Stimulated activated CD8-positive, alpha-beta memory T cell treated with anti-CD3 and anti-CD28 coated beads, Interleukin-2, amount 100 ng/mL, for 48 hours (primary cell): ENCODE measurements at regions not wholly inside any gene's neighbourhood (a gene's known extent, or its start where the extent isn't known, plus 50 kb on each side); places are given as distances from the start of the nearest gene placed in this dataset.

ENCODE experiments used
- DNase-seq, 2 donors: peaks; one replicate each; pipeline ENCODE4 v3.0.0-alpha.2; 2020; ENCODE audit warnings: low read depth in 2 of 2

GRCh38 chr7:155202106-155202871 is 95.4 kb upstream of the INSIG1 start:
- no peak for DNase-seq

- DNase-seq, result no peak
These were observed 94.4 kb upstream of the INSIG1 start for GRCh38 chr7:155203059-155203881.

- DNase-seq, result no peak
These were observed 93.6 kb upstream of the INSIG1 start for GRCh38 chr7:155203882-155204691.

GRCh38 chr7:155204744-155205367 is 92.8 kb upstream of the INSIG1 start:
- no peak for DNase-seq

- DNase-seq, result peak; percentile 67 to 86
These were observed 92.0 kb upstream of the INSIG1 start for GRCh38 chr7:155205368-155206317.

GRCh38 chr7:155206318-155207020 is 91.2 kb upstream of the INSIG1 start:
- DNase-seq, result peak; percentile 40 to 61

- DNase-seq, result no peak
These were observed 90.2 kb upstream of the INSIG1 start for GRCh38 chr7:155207326-155208002.

- DNase-seq, result no peak
These were observed 88.8 kb upstream of the INSIG1 start for GRCh38 chr7:155208681-155209477.

GRCh38 chr7:155209478-155210319 is 88.0 kb upstream of the INSIG1 start:
- DNase-seq, result no peak

GRCh38 chr7:155210356-155210755 is 87.3 kb upstream of the INSIG1 start:
- no peak for DNase-seq

- no peak for DNase-seq
These were observed 86.5 kb upstream of the INSIG1 start for GRCh38 chr7:155211173-155211572.

GRCh38 chr7:155211761-155212160 is 85.9 kb upstream of the INSIG1 start:
- DNase-seq, result no peak

GRCh38 chr7:155212301-155213015 is 85.2 kb upstream of the INSIG1 start:
- no peak for DNase-seq

GRCh38 chr7:155213385-155213784 is 84.3 kb upstream of the INSIG1 start:
- DNase-seq, result no peak

- DNase-seq, result no peak
These were observed 83.5 kb upstream of the INSIG1 start for GRCh38 chr7:155213955-155214740.
